Neural progenitor cell (in vitro differentiated cells): ENCODE measurements at regions not wholly inside any gene's neighbourhood (a gene's known extent, or its start where the extent isn't known, plus 50 kb on each side); places are given as distances from the start of the nearest gene placed in this dataset.

Experiments
- DNase-seq: peaks from one replicate; pipeline ENCODE4 v3.0.0-alpha.2; 2016; ENCODE audit warnings: low spot score
- H2AFZ ChIP-seq: fragments of 200-600 bp; sonication (generic); replicated peaks from 2 replicates; pipeline ENCODE4 v1.6.1; 2016; ENCODE audit warnings: antibody characterized with exemption
- H3F3A ChIP-seq: fragments of 200-600 bp; sonication (generic); 2 replicates; pipeline ENCODE4 v1.6.1; 2016; ENCODE audit warnings: antibody characterized with exemption, low read depth
- H3K27ac ChIP-seq: fragments of 200-600 bp; sonication (generic); 2 replicates; pipeline ENCODE4 v1.5.1; 2016; ENCODE audit warnings: mild to moderate bottlenecking
- H3K27me3 ChIP-seq: fragments of 200-600 bp; sonication (generic); 2 replicates; pipeline ENCODE4 v1.6.1; 2016; ENCODE audit warnings: mild to moderate bottlenecking, moderate library complexity
- H3K36me3 ChIP-seq: fragments of 200-600 bp; sonication (generic); 2 replicates; pipeline ENCODE4 v1.5.1; 2016
- H3K4me1 ChIP-seq: fragments of 200-600 bp; sonication (generic); 2 replicates; pipeline ENCODE4 v1.6.1; 2016; ENCODE audit warnings: mixed run types
- H3K4me2 ChIP-seq: fragments of 200-600 bp; sonication (generic); 2 replicates; pipeline ENCODE4 v1.6.1; 2016
- H3K4me3 ChIP-seq: fragments of 200-600 bp; sonication (generic); 2 replicates; pipeline ENCODE4 v1.5.1; 2016
- H3K79me2 ChIP-seq: fragments of 200-600 bp; sonication (generic); 2 replicates; pipeline ENCODE4 v1.6.1; 2016; ENCODE audit warnings: low read depth
- H3K9ac ChIP-seq: fragments of 200-600 bp; sonication (generic); 2 replicates; pipeline ENCODE4 v1.6.1; 2016
- H3K9me3 ChIP-seq: fragments of 200-600 bp; sonication (generic); 2 replicates; pipeline ENCODE4 v1.5.1; 2016; ENCODE audit warnings: low read depth
- H4K20me1 ChIP-seq: fragments of 200-600 bp; sonication (generic); 2 replicates; pipeline ENCODE4 v1.6.1; 2016; ENCODE audit warnings: low read depth
- H3K27ac Mint-ChIP-seq: 3 replicates; pipeline ENCODE4 v1.8.0; 2021; ENCODE audit warnings: mixed read lengths
- H3K27me3 Mint-ChIP-seq: 2 replicates; pipeline ENCODE4 v1.8.0; 2022; ENCODE audit warnings: low read depth, mild to moderate bottlenecking, inconsistent platforms, moderate library complexity, mixed read lengths; ENCODE audit not compliant: insufficient read depth
- H3K36me3 Mint-ChIP-seq: 3 replicates; pipeline ENCODE4 v1.8.0; 2021; ENCODE audit warnings: mixed read lengths
- H3K4me1 Mint-ChIP-seq: 3 replicates; pipeline ENCODE4 v1.8.0; 2021; ENCODE audit warnings: mixed read lengths
- H3K4me3 Mint-ChIP-seq: 3 replicates; pipeline ENCODE4 v1.8.0; 2021; ENCODE audit warnings: mild to moderate bottlenecking, moderate library complexity, mixed read lengths
- H3K9me3 Mint-ChIP-seq: 3 replicates; pipeline ENCODE4 v1.8.0; 2020; ENCODE audit warnings: mixed read lengths
- CTCF ChIP-seq: fragments of 200-600 bp; sonication (generic); IDR thresholded peaks from 2 replicates; pipeline ENCODE4 v1.5.1; 2017; ENCODE audit warnings: antibody characterized with exemption, mild to moderate bottlenecking
- EZH2 ChIP-seq: fragments of 200-600 bp; sonication (generic); IDR thresholded peaks from 2 replicates; pipeline ENCODE4 v1.6.1; 2017; ENCODE audit warnings: antibody characterized with exemption, mild to moderate bottlenecking, moderate library complexity
- EZH2phosphoT487 ChIP-seq: fragments of 200-600 bp; sonication (generic); IDR thresholded peaks from 2 replicates; pipeline ENCODE4 v1.6.1; 2017; ENCODE audit warnings: antibody characterized with exemption

- Histone ChIP-seq H3K27me3 (no peaks in the 10 kb centered on the region), H2AFZ (no peak overlapping the region), H3K4me2 (no peak overlapping the region), H3K79me2 (no peaks in the 10 kb centered on the region), H3K9me3 (no peaks in the 10 kb centered on the region), H3K9ac (no peak overlapping the region), H3K27ac (no peak overlapping the region), H3F3A (no peaks in the 10 kb centered on the region), H4K20me1 (no peaks in the 10 kb centered on the region), H3K4me1 (peaks cover 5% of the 10 kb centered on the region), H3K36me3 (no peaks in the 10 kb centered on the region), H3K4me3 (no peak overlapping the region)
- no peak overlapping the region for H3K4me3 Mint-ChIP-seq
- H3K27ac Mint-ChIP-seq, result no peak overlapping the region
- no peaks in the 10 kb centered on the region for H3K9me3 Mint-ChIP-seq
- TF ChIP-seq EZH2phosphoT487 (no peak), EZH2 (no peak), CTCF (no peak)
- no peaks in the 10 kb centered on the region for H3K27me3 Mint-ChIP-seq
- no peak for DNase-seq
- no peaks in the 10 kb centered on the region for H3K36me3 Mint-ChIP-seq
- peaks cover 17% of the 10 kb centered on the region for H3K4me1 Mint-ChIP-seq
Measured at GRCh38 chr17:70603226-70603625, 433.9 kb downstream of the KCNJ2 start.

- Mint-ChIP-seq H3K36me3 (no peaks in the 10 kb centered on the region), H3K4me3 (no peak overlapping the region), H3K27ac (no peak overlapping the region), H3K4me1 (peaks cover 19% of the 10 kb centered on the region), H3K9me3 (no peaks in the 10 kb centered on the region), H3K27me3 (no peaks in the 10 kb centered on the region)
- Histone ChIP-seq H3F3A (no peaks in the 10 kb centered on the region), H2AFZ (peak overlapping the region; percentile 65), H3K4me1 (peaks cover 5% of the 10 kb centered on the region), H3K27me3 (no peaks in the 10 kb centered on the region), H3K79me2 (no peaks in the 10 kb centered on the region), H3K4me2 (no peak overlapping the region), H3K4me3 (no peak overlapping the region), H3K36me3 (no peaks in the 10 kb centered on the region), H3K9me3 (no peaks in the 10 kb centered on the region), H4K20me1 (no peaks in the 10 kb centered on the region), H3K27ac (no peak overlapping the region), H3K9ac (no peak overlapping the region)
- peak; percentile 28 for DNase-seq
- TF ChIP-seq CTCF (peak; percentile 45), EZH2 (no peak), EZH2phosphoT487 (no peak)
Measured at GRCh38 chr17:70604854-70605253, 435.5 kb downstream of the KCNJ2 start.

GRCh38 chr17:70606086-70606485 lies 436.8 kb downstream of the KCNJ2 start:
- Histone ChIP-seq H3K9ac (no peak overlapping the region), H3K27ac (no peak overlapping the region), H3K79me2 (no peaks in the 10 kb centered on the region), H3K9me3 (no peaks in the 10 kb centered on the region), H4K20me1 (no peaks in the 10 kb centered on the region), H3F3A (no peaks in the 10 kb centered on the region), H3K4me1 (peaks cover 5% of the 10 kb centered on the region), H3K4me3 (no peak overlapping the region), H3K27me3 (no peaks in the 10 kb centered on the region), H3K4me2 (no peak overlapping the region), H2AFZ (no peak overlapping the region), H3K36me3 (no peaks in the 10 kb centered on the region)
- Mint-ChIP-seq H3K36me3 (no peaks in the 10 kb centered on the region), H3K27ac (no peak overlapping the region), H3K27me3 (no peaks in the 10 kb centered on the region), H3K9me3 (no peaks in the 10 kb centered on the region), H3K4me1 (peaks cover 19% of the 10 kb centered on the region), H3K4me3 (no peak overlapping the region)
- DNase-seq, result no peak
- TF ChIP-seq EZH2phosphoT487, result no peak
- no peak for TF ChIP-seq EZH2
- TF ChIP-seq CTCF, result no peak

- no peaks in the 10 kb centered on the region for H4K20me1 ChIP-seq
- Mint-ChIP-seq H3K4me3 (no peak overlapping the region), H3K36me3 (no peaks in the 10 kb centered on the region), H3K9me3 (no peaks in the 10 kb centered on the region), H3K27me3 (no peaks in the 10 kb centered on the region), H3K4me1 (peaks cover 19% of the 10 kb centered on the region), H3K27ac (no peak overlapping the region)
- no peaks in the 10 kb centered on the region for H3K9me3 ChIP-seq
- DNase-seq, result no peak
- H3K36me3 ChIP-seq, result no peaks in the 10 kb centered on the region
- H3K79me2 ChIP-seq, result no peaks in the 10 kb centered on the region
- TF ChIP-seq EZH2, result no peak
- TF ChIP-seq CTCF, result no peak
- no peak for TF ChIP-seq EZH2phosphoT487
- no peak overlapping the region for H3K4me3 ChIP-seq
- no peak overlapping the region for H3K4me2 ChIP-seq
- H3K27me3 ChIP-seq, result no peaks in the 10 kb centered on the region
- H3K9ac ChIP-seq, result no peak overlapping the region
- H3K27ac ChIP-seq, result no peak overlapping the region
- H3K4me1 ChIP-seq, result peaks cover 5% of the 10 kb centered on the region
- H3F3A ChIP-seq, result no peaks in the 10 kb centered on the region
- H2AFZ ChIP-seq, result no peak overlapping the region
Measured at GRCh38 chr17:70608193-70608592, 438.9 kb downstream of the KCNJ2 start.
